ENCODE measurements at regions not wholly inside any gene's neighbourhood (a gene's known extent, or its start where the extent isn't known, plus 50 kb on each side); places are given as distances from the start of the nearest gene placed in this dataset.
"Not testable (repeated sequence)": the region's sequence is repeated elsewhere in the genome, so short reads cannot be mapped to it uniquely, and the experiment has no call there.

DNA sequence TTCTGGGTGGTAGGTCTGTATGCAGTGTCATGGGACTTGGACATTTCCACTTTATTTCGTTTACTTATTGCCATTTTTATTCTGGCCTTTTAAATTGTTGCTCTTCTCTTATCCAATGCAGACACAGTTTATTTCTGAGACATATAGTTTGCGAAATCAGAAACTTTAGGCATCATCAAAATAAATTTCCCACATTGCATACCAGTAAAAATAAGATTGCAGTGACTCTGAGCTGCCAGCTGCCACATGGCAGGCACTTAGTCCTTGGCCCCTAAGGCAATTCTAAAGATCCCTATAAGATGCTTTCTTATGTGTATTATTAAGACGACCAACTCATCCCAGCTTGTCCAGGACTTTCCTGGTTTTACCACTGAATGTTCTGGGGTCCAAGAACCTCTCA lies 81.8 kb upstream of the ANKRD1 start:
- no peak for DNase-seq (ENCODE audit: low read depth in 4 of 4, low spot score in 3 of 4)

DNA sequence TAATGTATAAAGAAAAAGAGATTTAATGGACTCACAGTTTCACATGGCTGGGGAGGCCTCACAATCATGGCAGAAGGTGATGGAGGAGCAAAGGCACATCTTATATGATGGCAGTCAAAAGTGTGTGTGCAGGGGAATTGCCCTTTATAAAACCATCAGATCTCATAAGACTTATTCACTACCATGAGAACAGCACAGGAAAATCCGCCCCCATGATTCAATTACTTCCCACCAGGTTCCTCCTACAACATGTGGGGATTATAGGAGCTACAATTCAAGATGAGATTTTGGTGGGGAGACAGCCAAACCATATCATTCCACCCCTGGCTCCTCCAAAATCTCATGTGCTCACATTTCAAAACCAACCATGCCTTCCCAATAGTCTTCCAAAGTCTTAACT lies 82.5 kb upstream of the ANKRD1 start:
- not testable (repeated sequence) for DNase-seq (ENCODE audit: low read depth in 4 of 4, low spot score in 3 of 4)

DNA sequence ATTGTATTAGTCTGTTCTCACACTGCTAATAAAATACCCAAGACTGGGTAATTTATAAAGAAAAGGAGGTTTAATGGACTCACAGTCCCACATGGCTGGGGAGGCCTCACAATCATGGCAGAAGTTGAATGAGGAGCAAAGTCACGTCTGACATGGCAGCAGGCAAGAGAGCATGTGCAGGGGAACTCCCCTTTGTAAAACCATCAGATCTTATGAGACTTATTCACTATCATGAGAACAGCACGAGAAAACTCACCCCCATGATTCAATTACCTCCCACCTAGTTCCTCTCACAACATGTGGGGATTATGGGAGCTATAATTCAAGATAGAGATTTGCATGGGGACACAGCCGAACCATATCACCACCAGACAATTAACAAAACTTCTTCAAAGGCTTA lies 84.4 kb upstream of the ANKRD1 start:
- not testable (repeated sequence) for DNase-seq (ENCODE audit: low read depth in 4 of 4, low spot score in 3 of 4)

DNA sequence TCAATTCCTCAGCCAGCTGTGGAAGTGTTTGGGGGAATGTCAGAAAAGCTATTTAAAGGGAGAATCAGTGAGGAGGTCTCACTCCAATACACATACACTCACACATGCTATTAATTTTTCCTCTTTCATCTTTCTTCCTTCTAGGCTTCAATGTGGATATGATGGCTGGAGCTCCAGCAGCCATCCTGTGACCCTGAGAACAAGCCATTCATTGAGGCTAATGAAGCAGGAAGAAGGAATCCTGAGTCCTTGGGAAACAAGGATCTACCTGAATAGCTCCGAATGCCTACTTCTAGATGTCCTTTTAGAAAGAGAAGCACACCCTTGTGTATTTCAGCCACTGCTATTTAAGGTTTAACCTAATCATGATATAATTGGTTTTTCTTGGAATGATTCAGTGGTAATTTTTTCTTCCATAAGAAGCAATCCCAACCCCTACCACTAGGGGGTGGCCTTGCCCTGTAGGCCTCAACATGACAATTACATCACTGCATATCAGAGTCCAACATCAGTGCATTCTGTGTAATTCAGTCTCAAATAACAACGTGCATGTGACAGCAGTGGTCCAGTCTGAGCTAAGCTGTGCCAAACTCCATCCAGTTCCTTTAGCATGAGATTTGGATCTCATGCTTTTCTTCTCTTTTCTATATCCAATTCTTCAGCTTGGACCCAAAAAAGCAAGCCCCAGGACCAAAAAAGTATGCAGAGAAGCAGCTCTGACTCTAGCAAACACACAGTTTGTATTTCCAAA lies 85.3 kb upstream of the ANKRD1 start:
- DNase-seq (ENCODE audit: low read depth in 4 of 4, low spot score in 3 of 4): peak; percentile 45 to 55 (median 48)

DNA sequence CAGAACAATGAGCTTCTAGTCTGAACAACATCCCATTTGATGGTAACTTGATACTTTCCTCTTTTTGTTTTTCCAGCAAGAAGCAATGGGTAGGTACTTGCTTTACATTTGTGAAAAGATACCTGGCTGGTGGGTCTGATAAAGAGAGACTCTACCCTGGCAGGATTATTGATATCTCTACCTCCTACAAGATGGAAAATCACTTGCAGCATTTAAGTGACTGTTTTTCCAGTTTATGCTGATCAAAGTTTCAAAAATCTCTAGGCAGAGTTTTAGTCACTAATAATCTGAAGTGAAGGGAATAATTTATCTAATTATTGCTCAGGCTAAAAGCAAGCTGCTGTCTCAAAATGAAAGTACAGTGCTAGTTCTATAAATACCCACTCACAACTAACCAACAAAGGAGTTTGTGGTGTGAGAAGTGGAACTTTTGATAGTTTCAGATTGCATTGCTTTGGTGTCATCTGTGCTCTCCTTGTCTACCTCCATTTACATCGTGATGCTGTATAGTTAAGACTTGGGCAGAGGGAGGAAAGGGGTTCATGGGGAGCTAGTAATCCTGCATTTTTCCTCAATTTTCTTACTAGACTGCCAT lies 86.0 kb upstream of the ANKRD1 start:
- DNase-seq (ENCODE audit: low read depth in 4 of 4, low spot score in 3 of 4): no peak

DNA sequence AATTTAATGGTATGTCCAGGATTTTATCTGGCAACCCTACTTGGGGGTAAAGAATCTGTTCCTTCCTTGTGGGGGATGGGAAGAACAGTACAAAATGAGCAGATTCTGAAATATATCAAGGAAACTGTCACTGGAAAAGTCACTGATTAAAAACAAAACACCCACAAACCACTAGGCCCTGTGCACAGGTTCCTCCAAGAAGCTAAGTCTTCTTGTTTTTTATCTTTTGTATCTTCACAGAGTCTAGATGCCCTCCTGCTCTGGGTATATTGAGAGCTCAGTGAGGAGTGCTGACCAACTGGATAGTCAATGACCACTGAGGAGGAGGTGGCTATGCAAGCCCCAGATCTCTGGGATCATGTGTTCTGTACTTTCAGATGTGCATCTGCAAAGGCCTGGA lies 86.8 kb upstream of the ANKRD1 start:
- no peak for DNase-seq (ENCODE audit: low read depth in 4 of 4, low spot score in 3 of 4)

DNA sequence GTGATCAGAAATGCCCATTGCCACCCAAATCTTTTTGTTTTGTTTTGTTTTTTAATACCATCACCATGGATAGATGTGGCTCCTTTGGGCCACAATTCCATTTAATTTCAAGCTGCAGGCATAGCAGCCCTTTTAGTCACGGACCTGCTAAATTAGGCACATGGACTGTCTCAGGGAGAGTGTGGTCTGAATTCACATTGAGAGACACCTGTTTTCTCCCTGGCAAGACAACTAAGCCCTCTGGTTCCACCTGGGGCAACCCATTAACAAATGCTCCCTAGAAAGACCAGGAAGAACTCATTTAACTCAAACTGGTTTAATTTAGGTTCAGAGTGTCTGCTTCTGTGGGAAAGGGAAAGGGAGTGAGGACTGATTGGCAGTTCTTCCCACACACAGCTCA lies 88.2 kb upstream of the ANKRD1 start:
- DNase-seq (ENCODE audit: low read depth in 4 of 4, low spot score in 3 of 4): no peak

DNA sequence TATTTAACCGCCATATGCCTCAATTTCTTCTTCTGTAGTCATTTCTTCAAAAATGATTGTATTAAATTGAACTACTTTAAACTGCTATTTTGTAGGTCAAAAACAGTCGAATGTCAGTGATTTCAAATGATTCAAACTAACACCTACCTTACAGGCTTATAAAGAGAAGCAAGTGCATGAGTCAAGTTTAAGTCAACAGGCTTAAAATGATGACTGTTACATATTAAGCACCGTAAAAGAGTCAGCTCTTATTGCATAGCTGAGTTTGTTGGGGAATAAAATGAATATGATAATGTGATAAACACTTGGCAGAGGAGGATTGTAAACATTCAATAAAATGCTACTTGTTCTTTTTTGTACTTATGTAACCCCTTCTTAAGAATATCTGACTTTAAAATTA lies 90.1 kb upstream of the ANKRD1 start:
- DNase-seq (ENCODE audit: low read depth in 4 of 4, low spot score in 3 of 4): no peak

DNA sequence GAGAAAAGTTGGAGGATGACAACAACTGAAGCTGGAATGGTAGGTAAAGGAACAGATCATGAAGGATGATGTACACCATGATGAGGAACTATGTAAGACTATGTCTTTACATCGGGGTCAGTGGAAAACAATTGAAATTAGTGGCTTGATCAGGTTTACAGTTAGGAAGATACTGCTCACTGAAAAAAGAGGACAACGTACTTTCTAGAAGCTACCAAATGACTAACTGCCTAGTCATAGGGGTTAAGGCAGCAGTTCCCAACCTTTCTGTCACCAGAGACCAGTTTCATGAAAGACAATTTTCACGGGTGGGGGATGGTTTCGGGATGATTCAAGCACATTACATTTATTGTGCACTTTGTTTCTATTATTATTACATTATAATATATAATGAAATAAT lies 91.6 kb upstream of the ANKRD1 start:
- DNase-seq (ENCODE audit: low read depth in 4 of 4, low spot score in 3 of 4): no peak

DNA sequence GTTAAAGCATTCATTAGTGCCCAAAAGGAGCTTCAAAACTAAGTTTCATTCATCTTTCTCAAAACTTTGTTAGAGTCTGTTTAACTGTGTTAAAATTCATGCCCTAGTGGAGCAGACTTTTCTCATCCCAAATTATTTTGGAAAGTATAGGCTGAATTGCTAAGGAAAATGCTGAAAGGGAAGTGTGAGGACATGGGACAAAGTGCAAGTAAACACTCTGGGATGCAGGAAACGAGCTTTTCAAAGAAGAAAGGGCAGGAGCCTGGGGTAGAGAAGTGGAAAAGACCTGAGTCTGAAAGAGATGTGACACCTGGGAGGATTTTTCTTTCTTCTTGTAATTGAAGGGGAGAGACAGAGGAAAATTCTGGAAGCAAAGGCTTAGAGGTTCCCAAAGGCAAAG lies 93.1 kb upstream of the ANKRD1 start:
- no peak for DNase-seq (ENCODE audit: low read depth in 4 of 4, low spot score in 3 of 4)

DNA sequence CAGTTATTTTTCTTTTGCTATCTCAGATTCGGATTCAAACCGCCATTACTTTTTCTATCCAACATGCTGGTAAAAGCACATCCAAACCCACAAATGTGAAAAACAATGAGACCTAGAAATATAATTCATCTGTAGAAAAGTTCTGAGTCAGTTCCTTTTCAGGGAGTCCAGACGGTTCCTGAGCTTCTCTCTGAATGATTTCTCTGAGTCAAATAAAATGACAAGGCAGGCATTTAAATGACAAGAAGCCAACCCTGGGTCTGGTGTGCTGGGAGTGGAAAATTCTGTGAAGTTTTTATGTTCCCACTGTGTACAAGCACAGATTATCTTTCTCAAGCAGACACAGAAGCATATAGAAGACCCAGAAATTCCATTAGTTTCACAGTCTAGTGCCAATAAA lies 96.3 kb upstream of the ANKRD1 start:
- DNase-seq (ENCODE audit: low read depth in 4 of 4, low spot score in 3 of 4): no peak

DNA sequence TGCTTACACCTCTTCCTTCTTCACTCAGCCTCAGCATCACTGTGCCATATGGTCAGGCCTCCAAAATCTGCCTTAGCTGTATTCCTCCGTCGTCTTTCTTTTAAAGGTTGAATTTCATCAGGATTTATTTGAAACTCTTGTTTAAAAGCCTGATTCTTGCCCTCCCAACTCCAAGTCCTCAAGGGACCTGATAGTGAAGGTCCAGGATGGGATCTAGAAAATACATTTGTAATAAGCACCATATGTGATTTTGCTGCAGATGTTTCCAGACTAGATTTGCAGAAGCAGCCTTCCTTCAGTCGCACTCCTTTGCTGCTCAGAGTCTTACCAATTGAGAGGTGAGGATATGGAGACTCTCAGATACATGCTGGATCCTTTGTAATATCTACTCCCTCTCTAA lies 101.0 kb upstream of the ANKRD1 start:
- DNase-seq (ENCODE audit: low read depth in 4 of 4, low spot score in 3 of 4): no peak

DNA sequence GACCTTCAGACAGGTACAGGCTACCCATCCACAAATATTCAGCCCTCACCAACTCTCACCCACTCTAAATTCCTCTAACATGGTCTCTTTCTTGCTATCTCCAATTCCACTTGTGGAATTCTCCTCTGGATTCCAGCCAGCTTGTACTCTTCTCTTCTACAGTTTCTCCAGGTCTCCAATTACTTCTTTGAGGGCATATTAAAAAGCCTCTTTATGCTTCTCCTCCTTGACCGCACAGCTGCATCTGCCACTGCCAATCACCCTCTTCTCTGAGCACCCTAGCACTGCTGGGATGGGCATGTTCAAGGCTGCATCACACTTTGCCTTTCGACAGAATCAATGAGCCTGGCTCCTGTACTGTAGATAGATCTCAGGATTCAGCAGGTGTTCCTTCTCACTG lies 101.5 kb upstream of the ANKRD1 start:
- no peak for DNase-seq (ENCODE audit: low read depth in 4 of 4, low spot score in 3 of 4)

DNA sequence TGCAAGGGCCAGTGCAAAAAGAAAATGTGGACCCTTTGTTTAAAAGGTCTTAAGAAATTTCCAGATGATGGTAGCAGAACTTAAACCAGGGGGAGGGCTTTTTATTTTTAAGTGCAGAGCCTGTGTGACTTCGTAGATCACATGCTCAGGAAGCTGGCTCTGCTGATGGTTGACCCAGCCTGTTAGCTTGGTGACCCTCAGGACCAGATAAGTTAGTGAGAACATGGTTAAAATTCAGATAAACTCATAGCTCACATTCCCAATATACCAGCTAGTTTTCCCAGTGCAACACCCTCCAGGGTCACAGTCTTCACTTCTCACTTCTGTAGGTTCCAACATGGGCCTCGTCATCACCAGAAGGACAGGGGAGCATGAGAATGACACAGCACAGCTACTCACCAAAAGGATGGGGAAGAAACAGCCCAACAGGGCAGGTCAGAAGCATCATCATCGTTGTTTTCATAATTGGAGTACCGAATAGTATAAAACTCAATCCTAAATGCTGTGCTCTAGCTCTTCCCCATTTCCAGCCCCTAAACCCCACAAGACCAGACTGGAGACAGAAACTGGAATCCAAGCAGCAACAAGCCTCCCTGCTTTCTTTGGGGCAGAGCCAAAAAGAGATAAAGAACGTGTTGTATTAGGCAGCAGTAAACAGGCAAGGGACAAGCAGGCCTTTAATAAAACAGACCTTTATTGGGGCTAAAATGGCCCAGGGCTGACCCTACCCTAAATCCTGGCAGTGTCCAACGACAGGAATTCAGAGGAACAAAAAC lies 102.2 kb upstream of the ANKRD1 start:
- DNase-seq (ENCODE audit: low read depth in 4 of 4, low spot score in 3 of 4): no peak

DNA sequence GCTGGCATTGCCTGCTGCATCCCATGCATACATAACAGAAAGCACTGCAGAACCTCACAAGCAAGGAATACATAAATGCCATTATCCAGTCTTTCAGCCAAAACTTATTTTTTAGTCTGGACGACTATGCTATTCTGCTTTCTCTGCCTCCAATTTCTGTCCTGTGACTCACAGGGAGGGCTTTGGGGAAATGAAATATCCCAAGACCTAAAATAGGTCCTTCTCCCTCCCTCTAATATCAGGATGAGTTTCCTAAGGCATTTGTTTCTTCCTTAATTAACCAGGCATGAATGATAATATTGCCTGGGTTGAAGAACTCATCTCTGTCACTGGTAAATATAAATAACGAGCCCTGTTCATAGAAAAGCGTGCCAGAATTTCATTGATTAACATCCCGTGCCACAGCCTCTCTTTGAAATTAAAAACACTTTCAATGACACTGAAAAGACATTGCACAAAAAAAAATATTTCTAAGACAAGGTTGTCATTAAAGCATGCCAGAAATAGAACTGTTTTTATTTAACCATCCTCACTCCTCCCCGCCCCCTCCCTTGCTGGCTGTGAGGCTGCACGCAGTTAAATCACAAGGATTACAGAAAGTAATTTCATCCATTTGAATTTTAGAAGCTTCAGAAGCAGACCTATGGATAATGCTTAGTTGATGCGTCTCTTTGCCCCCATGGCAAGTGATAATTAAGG lies 103.0 kb upstream of the ANKRD1 start:
- no peak for DNase-seq (ENCODE audit: low read depth in 4 of 4, low spot score in 3 of 4)

DNA sequence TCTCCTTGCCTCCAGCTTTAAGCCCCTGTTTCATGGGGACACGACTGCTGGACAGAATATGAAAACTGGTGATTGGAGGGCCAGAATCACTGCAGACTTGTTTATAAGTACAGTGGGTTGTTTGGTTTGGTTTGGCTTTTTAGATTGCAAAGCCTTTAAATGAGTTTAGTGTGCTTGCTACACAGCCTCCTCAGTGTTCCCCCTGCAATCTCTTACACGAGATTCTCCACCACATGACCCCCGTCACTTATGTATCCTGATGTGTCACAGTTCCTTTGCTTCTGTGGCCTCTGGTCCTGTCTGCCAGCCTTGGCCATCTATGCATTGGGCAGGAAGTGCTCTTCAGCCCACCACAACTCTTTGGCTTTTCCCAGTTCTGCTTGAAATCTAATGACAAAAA lies 103.7 kb upstream of the ANKRD1 start:
- no peak for DNase-seq (ENCODE audit: low read depth in 4 of 4, low spot score in 3 of 4)

DNA sequence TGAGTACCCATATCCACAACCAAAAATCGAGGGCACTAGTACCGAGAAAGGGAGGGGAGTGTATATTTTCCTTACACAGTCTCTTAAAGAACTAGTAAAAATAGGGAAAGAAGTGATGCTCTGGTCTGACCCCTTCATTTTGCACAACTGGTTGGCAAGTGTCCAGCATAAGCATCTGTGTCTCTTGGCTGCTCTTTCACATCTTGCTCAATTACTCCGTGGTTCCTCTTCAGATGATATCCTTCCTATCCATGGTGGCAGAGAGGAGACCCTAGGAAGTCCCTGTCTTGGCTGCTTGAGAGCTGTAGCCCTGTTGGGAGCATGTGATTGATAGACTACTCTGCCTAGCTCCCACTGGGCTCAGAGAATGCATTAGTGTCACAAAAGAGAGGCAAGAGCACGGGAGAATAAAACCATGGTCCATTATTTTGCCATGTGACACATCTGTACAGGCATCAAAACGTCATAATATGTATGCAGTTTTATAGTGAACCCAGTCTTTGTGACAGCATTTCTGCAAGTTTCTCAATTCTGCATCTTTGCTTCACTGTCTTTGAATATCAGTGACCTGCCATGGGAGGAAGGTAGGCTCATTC lies 111.8 kb upstream of the ANKRD1 start:
- no peak for DNase-seq (ENCODE audit: low read depth in 4 of 4, low spot score in 3 of 4)

DNA sequence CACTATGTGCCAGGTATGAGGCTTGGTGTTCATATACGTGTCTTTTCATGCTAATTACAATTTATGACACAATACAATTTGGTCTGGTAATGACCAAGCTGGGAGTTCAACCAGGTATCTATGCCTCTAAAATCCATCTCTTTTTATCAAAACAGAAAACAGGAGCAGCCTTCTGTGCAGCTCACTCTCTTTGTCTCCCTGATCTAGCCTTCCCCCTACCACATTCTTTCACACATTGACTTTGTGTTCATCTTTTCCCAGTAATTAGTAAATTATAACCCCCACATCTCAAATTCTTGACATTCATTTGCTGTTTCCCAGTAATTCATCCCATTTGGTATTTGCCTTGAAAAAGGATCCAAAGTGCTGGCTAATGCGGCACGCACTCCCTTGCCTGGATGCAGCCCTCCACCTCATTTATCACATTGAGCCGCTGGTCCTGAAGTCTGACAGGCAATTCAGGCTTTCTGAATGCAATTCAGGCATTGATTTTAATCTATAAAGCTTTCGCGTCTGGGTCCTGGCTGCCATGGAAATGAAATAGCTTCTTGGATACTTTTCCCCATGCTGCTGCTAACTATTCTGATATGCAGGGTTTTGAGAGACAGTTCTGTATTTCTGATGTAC lies 112.5 kb upstream of the ANKRD1 start:
- no peak for DNase-seq (ENCODE audit: low read depth in 4 of 4, low spot score in 3 of 4)

DNA sequence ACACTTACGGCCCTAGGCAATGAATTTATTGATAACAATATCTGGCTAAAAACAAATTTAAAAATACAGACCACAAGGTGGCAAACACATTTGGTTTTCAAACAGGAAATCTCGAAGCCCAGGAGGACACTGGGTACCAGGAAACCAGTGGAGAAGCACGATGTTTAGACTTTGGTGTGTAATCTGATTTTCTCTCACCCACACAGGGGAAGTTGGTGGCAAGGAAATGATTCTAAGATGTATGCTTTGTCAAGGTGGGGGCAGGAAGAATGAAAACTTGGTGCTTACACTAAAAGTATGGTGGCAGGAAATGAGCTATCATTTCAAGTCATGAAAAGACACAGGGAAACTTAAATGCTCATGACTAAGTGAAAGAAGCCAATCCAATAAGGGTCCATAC lies 113.2 kb upstream of the ANKRD1 start:
- DNase-seq (ENCODE audit: low read depth in 4 of 4, low spot score in 3 of 4): no peak

DNA sequence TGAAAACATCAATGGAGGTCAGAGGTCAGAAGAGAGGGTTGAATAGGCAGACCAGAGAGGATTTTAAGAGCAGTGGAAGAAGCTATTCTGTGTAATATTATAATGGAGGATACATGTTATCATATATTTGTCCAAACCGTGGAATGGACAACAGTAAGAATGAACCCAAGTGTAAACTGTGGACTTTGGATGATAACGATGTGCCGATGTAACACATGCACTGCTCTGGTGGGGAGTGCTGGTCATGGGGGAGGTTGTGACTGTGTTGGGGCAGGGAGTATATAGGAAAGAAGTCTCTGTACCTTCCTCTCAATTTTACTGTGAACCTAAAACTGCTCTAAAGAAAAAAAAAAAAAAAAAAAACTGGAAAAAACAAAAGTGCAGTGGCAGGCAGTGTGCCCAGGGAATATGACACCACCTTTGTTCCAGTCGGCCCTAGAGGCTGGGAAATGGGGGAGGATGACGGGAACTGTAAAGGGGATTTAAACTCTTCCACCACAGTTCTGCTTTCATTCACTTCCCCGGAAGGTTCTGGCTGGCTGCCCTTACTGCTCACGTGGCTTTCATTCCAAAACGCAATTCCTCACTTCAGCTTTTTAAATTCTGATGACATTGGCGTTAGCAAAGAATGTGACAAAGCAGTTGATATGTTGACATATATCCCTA lies 113.7 kb upstream of the ANKRD1 start:
- peak in 3 of 4 donors; percentile 54 to 63 (median 59) for DNase-seq (ENCODE audit: low read depth in 4 of 4, low spot score in 3 of 4)
